HEK293 (cell line): ENCODE measurements at regions not wholly inside any gene's neighbourhood (a gene's known extent, or its start where the extent isn't known, plus 50 kb on each side); places are given as distances from the start of the nearest gene placed in this dataset.

ENCODE experiments used
- CTCF ChIA-PET: fragments of 350-600 bp; formaldehyde crosslinking; extraction: SDS; loops from one replicate; lab custom pipeline; 2021; ENCODE audit warnings: antibody characterized with exemption; lab: Yijun Ruan, JAX
- POLR2A ChIA-PET: fragments of 300-600 bp; formaldehyde crosslinking; extraction: SDS; loops from one replicate; lab custom pipeline; 2020; ENCODE audit warnings: antibody characterized with exemption, inconsistent platforms; lab: Yijun Ruan, JAX
- H3K27ac ChIP-seq: fragments of 200-500 bp; sonication (Bioruptor generic); 2 replicates; pipeline ENCODE4 v1.5.1; 2014; ENCODE audit warnings: low read depth, low read length, control low read depth, inconsistent platforms; ENCODE audit errors: extremely low read depth
- H3K36me3 ChIP-seq, 2 experiments: fragments of 200-500 bp in 1 of 2; sonication (Bioruptor generic) in 1 of 2; 1 replicate in 1 of 2; 2 replicates in 1 of 2; pipeline ENCODE4 v1.5.1; 2014 to 2017; ENCODE audit warnings: inconsistent platforms in 2 of 2, low read length in 2 of 2; ENCODE audit not compliant: control insufficient read depth in 2 of 2, insufficient read depth in 1 of 2
- H3K4me1 ChIP-seq: fragments of 200-500 bp; sonication (Bioruptor generic); 2 replicates; pipeline ENCODE4 v1.5.1; 2014; ENCODE audit warnings: mild to moderate bottlenecking, low read length, inconsistent platforms; ENCODE audit not compliant: control insufficient read depth, insufficient read depth
- H3K4me3 ChIP-seq: 2 replicates; pipeline ENCODE4 v1.5.1; 2011; ENCODE audit warnings: low read depth, mild to moderate bottlenecking, control low read depth, low read length, moderate library complexity
- H3K9me3 ChIP-seq: fragments of 200-500 bp; sonication (Bioruptor generic); 2 replicates; pipeline ENCODE4 v1.5.1; 2014; ENCODE audit warnings: low read depth, low read length, inconsistent platforms; ENCODE audit not compliant: control insufficient read depth, insufficient read depth
- GLIS1 ChIP-seq: fragments of 450-650 bp; formaldehyde crosslinking; IDR thresholded peaks from 2 replicates; pipeline ENCODE4 v1.5.1; 2016; ENCODE audit warnings: missing biosample characterization, missing genetic modification characterization
- HIC1 ChIP-seq: fragments of 450-650 bp; formaldehyde crosslinking; IDR thresholded peaks from 2 replicates; pipeline ENCODE4 v1.5.1; 2016; ENCODE audit warnings: missing biosample characterization, missing genetic modification characterization
- KLF7 ChIP-seq: fragments of 450-650 bp; formaldehyde crosslinking; IDR thresholded peaks from 2 replicates; pipeline ENCODE4 v1.5.1; 2016; ENCODE audit warnings: missing biosample characterization, missing genetic modification characterization, borderline replicate concordance
- ZBTB1 ChIP-seq: fragments of 450-650 bp; formaldehyde crosslinking; IDR thresholded peaks from 2 replicates; pipeline ENCODE4 v1.5.1; 2016; ENCODE audit warnings: missing biosample characterization, missing genetic modification characterization
- ZBTB49 ChIP-seq: fragments of 450-650 bp; formaldehyde crosslinking; IDR thresholded peaks from 2 replicates; pipeline ENCODE4 v1.5.1; 2016; ENCODE audit warnings: missing biosample characterization, missing genetic modification characterization, low read depth
- ZFP69B ChIP-seq: fragments of 450-650 bp; formaldehyde crosslinking; IDR thresholded peaks from 2 replicates; pipeline ENCODE4 v1.5.1; 2016; ENCODE audit warnings: missing biosample characterization, missing genetic modification characterization
- ZNF114 ChIP-seq: fragments of 450-650 bp; formaldehyde crosslinking; IDR thresholded peaks from 2 replicates; pipeline ENCODE4 v1.5.0; 2017; ENCODE audit warnings: missing biosample characterization, missing genetic modification characterization
- ZNF140 ChIP-seq: fragments of 450-650 bp; formaldehyde crosslinking; IDR thresholded peaks from 2 replicates; pipeline ENCODE4 v1.5.1; 2016; ENCODE audit warnings: missing biosample characterization, missing genetic modification characterization
- ZNF16 ChIP-seq: fragments of 450-650 bp; formaldehyde crosslinking; IDR thresholded peaks from 2 replicates; pipeline ENCODE4 v1.5.1; 2016; ENCODE audit warnings: low read depth, missing biosample characterization, missing genetic modification characterization
- ZNF26 ChIP-seq: fragments of 450-650 bp; formaldehyde crosslinking; IDR thresholded peaks from 2 replicates; pipeline ENCODE4 v1.5.1; 2016; ENCODE audit warnings: missing biosample characterization, missing genetic modification characterization
- ZNF280D ChIP-seq: fragments of 450-650 bp; formaldehyde crosslinking; IDR thresholded peaks from 2 replicates; pipeline ENCODE4 v1.5.1; 2016; ENCODE audit warnings: missing biosample characterization, missing genetic modification characterization
- ZNF324 ChIP-seq: fragments of 450-650 bp; formaldehyde crosslinking; IDR thresholded peaks from 2 replicates; pipeline ENCODE4 v1.5.1; 2016; ENCODE audit warnings: missing biosample characterization, missing genetic modification characterization
- ZNF341 ChIP-seq: fragments of 450-650 bp; formaldehyde crosslinking; IDR thresholded peaks from 2 replicates; pipeline ENCODE4; 2016; ENCODE audit warnings: low read depth, missing biosample characterization, missing genetic modification characterization
- ZNF398 ChIP-seq: fragments of 450-650 bp; formaldehyde crosslinking; IDR thresholded peaks from 2 replicates; pipeline ENCODE4 v1.5.1; 2017; ENCODE audit warnings: missing biosample characterization, missing genetic modification characterization
- ZNF416 ChIP-seq: fragments of 450-650 bp; formaldehyde crosslinking; IDR thresholded peaks from 2 replicates; pipeline ENCODE4 v1.5.1; 2016; ENCODE audit warnings: missing biosample characterization, missing genetic modification characterization
- ZNF449 ChIP-seq: fragments of 450-650 bp; formaldehyde crosslinking; IDR thresholded peaks from 2 replicates; pipeline ENCODE4 v1.5.1; 2017; ENCODE audit warnings: missing biosample characterization, mild to moderate bottlenecking, missing genetic modification characterization, moderate library complexity
- ZNF549 ChIP-seq: fragments of 450-650 bp; IDR thresholded peaks from 2 replicates; pipeline ENCODE4 v1.5.1; 2018; ENCODE audit warnings: missing biosample characterization, missing genetic modification characterization, mild to moderate bottlenecking, inconsistent platforms, moderate library complexity
- ZNF701 ChIP-seq: fragments of 450-650 bp; formaldehyde crosslinking; IDR thresholded peaks from 2 replicates; pipeline ENCODE4 v1.5.1; 2016; ENCODE audit warnings: missing biosample characterization, missing genetic modification characterization
- ZNF830 ChIP-seq: fragments of 450-650 bp; IDR thresholded peaks from 2 replicates; pipeline ENCODE4 v1.5.0; 2018; ENCODE audit warnings: missing biosample characterization, missing genetic modification characterization, low read depth, mild to moderate bottlenecking, moderate library complexity
- ZNF837 ChIP-seq: fragments of 450-650 bp; formaldehyde crosslinking; IDR thresholded peaks from 2 replicates; pipeline ENCODE4 v1.5.1; 2016; ENCODE audit warnings: missing biosample characterization, missing genetic modification characterization
- ZSCAN23 ChIP-seq: fragments of 450-650 bp; formaldehyde crosslinking; IDR thresholded peaks from 2 replicates; pipeline ENCODE4 v1.5.1; 2016; ENCODE audit warnings: missing biosample characterization, missing genetic modification characterization
- TF ChIP-seq, protein P1 (sequence below): fragments of 450-650 bp; formaldehyde crosslinking; IDR thresholded peaks from 2 replicates; pipeline ENCODE4 v1.5.1; 2016; ENCODE audit warnings: missing biosample characterization, missing genetic modification characterization

- no peaks in the 10 kb centered on the region for H3K36me3 ChIP-seq
- TF ChIP-seq ZNF280D, result no peak
- no peak for TF ChIP-seq ZNF837 (tag by site-specific recombination)
- TF ChIP-seq ZNF341 (tag by site-specific recombination), result no peak
- no peak for TF ChIP-seq GLIS1 (tag by site-specific recombination)
- no peak for TF ChIP-seq ZNF701 (tag by site-specific recombination)
- TF ChIP-seq ZFP69B, result no peak
- no peak for TF ChIP-seq HIC1
- no peak for TF ChIP-seq ZNF449 (tag by site-specific recombination)
- no peak for TF ChIP-seq KLF7 (tag by site-specific recombination)
- TF ChIP-seq ZNF830, result no peak
- H3K9me3 ChIP-seq, result no peaks in the 10 kb centered on the region
- no peak overlapping the region for H3K4me3 ChIP-seq
- POLR2A ChIA-PET, result no interaction called here
- CTCF ChIA-PET, result no interaction called here
- no peaks in the 10 kb centered on the region for H3K4me1 ChIP-seq
- H3K27ac ChIP-seq, result no peak overlapping the region
These were observed 2100.9 kb upstream of the CELF4 start for GRCh38 chr18:39666541-39666940.

- Histone ChIP-seq H3K4me1 (no peaks in the 10 kb centered on the region), H3K27ac (no peak overlapping the region), H3K9me3 (no peaks in the 10 kb centered on the region), H3K36me3 (no peaks in the 10 kb centered on the region), H3K4me3 (no peak overlapping the region)
- ChIA-PET CTCF (no interaction called here), POLR2A (no interaction called here)
- TF ChIP-seq ZNF416 (tag by site-specific recombination) (no peak), ZNF398 (tag by site-specific recombination) (no peak), ZBTB49 (no peak), ZNF140 (tag by site-specific recombination) (no peak), ZNF16 (tag by site-specific recombination) (no peak), ZNF549 (tag by site-specific recombination) (no peak), ZBTB1 (tag by site-specific recombination) (no peak), ZNF26 (tag by site-specific recombination) (no peak), ZSCAN23 (tag by site-specific recombination) (no peak), ZNF114 (tag by site-specific recombination) (no peak), ZNF324 (tag by site-specific recombination) (no peak)
- TF ChIP-seq, protein P1, sequence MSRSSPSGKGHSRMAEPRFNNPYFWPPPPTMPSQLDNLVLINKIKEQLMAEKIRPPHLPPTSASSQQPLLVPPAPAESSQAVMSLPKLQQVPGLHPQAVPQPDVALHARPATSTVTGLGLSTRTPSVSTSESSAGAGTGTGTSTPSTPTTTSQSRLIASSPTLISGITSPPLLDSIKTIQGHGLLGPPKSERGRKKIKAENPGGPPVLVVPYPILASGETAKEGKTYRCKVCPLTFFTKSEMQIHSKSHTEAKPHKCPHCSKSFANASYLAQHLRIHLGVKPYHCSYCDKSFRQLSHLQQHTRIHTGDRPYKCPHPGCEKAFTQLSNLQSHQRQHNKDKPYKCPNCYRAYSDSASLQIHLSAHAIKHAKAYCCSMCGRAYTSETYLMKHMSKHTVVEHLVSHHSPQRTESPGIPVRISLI (tag by site-specific recombination), result no peak
These were observed 2096.3 kb upstream of the CELF4 start for GRCh38 chr18:39661856-39662366.
